Calu3 (cell line): ENCODE measurements at regions not wholly inside any gene's neighbourhood (a gene's known extent, or its start where the extent isn't known, plus 50 kb on each side); places are given as distances from the start of the nearest gene placed in this dataset.

ENCODE experiments used
- BruUV-seq: library from RNA; stranded (reverse); fragments of 400-500 nt; replicated peaks from 2 replicates; lab custom pipeline; 2021; lab: Mats Ljungman, UMichigan
- CTCF ChIA-PET: fragments of 300-600 bp; sonication (Branson Sonifier 250); formaldehyde crosslinking; loops from one replicate; lab custom pipeline; 2022; ENCODE audit warnings: antibody characterized with exemption; lab: Charles Lee
- DNase-seq: peaks from one replicate; pipeline ENCODE4 v3.0.0; 2022
- H3K27ac Mint-ChIP-seq: one replicate; pipeline ENCODE4 v1.8.0; 2022; ENCODE audit warnings: mixed read lengths; ENCODE audit not compliant: unreplicated experiment
- H3K27me3 Mint-ChIP-seq: one replicate; pipeline ENCODE4 v1.8.0; 2022; ENCODE audit warnings: mixed read lengths; ENCODE audit not compliant: unreplicated experiment
- H3K36me3 Mint-ChIP-seq: one replicate; pipeline ENCODE4 v1.8.0; 2022; ENCODE audit warnings: mild to moderate bottlenecking, moderate library complexity, mixed read lengths; ENCODE audit not compliant: insufficient read depth, unreplicated experiment
- H3K4me1 Mint-ChIP-seq: one replicate; pipeline ENCODE4 v1.8.0; 2022; ENCODE audit warnings: mild to moderate bottlenecking, low read depth, mixed read lengths; ENCODE audit not compliant: unreplicated experiment
- H3K4me3 Mint-ChIP-seq: one replicate; pipeline ENCODE4 v1.8.0; 2022; ENCODE audit warnings: mild to moderate bottlenecking, low read depth, moderate library complexity, mixed read lengths; ENCODE audit not compliant: unreplicated experiment
- H3K9me3 Mint-ChIP-seq: one replicate; pipeline ENCODE4 v1.8.0; 2022; ENCODE audit warnings: low read depth, mixed read lengths; ENCODE audit not compliant: unreplicated experiment
- CTCF ChIP-seq: fragments of 200-600 bp; IDR thresholded peaks from one replicate; pipeline ENCODE4 v1.8.0; 2022; ENCODE audit warnings: antibody characterized with exemption; ENCODE audit not compliant: unreplicated experiment
- intact Hi-C: fragments of 100-400 bp; cut with micrococcal nuclease; formaldehyde crosslinking; loops from one replicate; pipeline ENCODE4 v1.10.0; 2022; ENCODE audit not compliant: unreplicated experiment

GRCh38 chr7:49520951-49521350 lies 252.5 kb upstream of the VWC2 start:
- Mint-ChIP-seq H3K27me3 (no peaks in the 10 kb centered on the region), H3K4me1 (no peaks in the 10 kb centered on the region), H3K36me3 (no peaks in the 10 kb centered on the region), H3K9me3 (peaks cover 14% of the 10 kb centered on the region), H3K4me3 (no peak overlapping the region), H3K27ac (no peak overlapping the region)
- intact Hi-C loops = no loop called here
- TF ChIP-seq CTCF = no peak
- DNase-seq = no peak
- no TSS peak for BruUV-seq
- CTCF ChIA-PET = no interaction called here

- intact Hi-C loops = no loop called here
- Mint-ChIP-seq H3K9me3 (peaks cover 15% of the 10 kb centered on the region), H3K27ac (no peak overlapping the region), H3K27me3 (no peaks in the 10 kb centered on the region), H3K4me3 (no peak overlapping the region), H3K4me1 (no peaks in the 10 kb centered on the region), H3K36me3 (no peaks in the 10 kb centered on the region)
- CTCF ChIA-PET = no interaction called here
- BruUV-seq = no TSS peak
- no peak for TF ChIP-seq CTCF
- no peak for DNase-seq
Observed at GRCh38 chr7:49522111-49522510, 251.3 kb upstream of the VWC2 start.

DNA sequence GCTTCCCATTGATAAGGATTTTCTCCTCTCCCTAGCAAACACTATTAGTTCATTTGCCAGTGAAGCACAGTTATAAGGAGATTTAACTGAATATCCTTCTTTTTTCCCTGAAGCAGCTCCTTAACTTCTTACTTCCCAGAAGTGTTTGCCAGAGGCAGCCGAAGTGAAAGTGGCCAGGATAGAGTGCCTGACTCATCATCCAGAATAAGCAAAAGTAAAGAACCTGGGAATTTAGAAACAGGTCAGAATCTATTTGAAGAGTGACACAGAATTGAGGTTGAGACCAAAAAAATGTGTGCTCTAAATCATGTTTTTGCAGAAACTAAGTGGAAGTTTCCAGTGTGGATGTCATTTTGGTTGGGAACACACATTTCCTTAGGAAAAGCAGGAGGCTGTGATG lies 249.6 kb upstream of the VWC2 start:
- Mint-ChIP-seq H3K4me3 (no peak overlapping the region), H3K36me3 (no peaks in the 10 kb centered on the region), H3K4me1 (no peaks in the 10 kb centered on the region), H3K9me3 (peaks cover 15% of the 10 kb centered on the region), H3K27ac (no peak overlapping the region), H3K27me3 (no peaks in the 10 kb centered on the region)
- intact Hi-C loops = no loop called here
- no peak for DNase-seq
- no peak for TF ChIP-seq CTCF
- CTCF ChIA-PET = no interaction called here
- BruUV-seq = no TSS peak

DNA sequence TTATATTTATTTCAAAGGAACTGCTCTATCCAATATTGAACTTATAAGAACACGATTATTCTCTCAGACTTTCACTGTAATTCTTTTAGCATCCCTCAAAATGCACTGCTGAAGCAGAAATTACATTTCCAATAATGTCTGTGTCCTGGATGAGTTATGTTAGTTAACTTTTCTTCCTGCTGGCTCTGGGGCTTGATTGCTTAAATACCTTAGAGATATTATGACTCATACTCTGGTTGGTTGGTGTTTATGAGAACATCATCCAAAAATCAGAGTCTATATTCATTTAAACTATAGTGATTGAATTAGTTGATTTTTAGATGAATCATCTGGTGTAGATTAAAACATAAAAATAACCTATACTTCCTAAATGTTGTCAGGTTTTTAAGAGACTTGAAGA lies 246.3 kb upstream of the VWC2 start:
- no TSS peak for BruUV-seq
- no peaks in the 10 kb centered on the region for H3K4me1 Mint-ChIP-seq
- DNase-seq = no peak
- intact Hi-C loops = no loop called here
- TF ChIP-seq CTCF = no peak
- H3K27ac Mint-ChIP-seq = no peak overlapping the region
- no peak overlapping the region for H3K4me3 Mint-ChIP-seq
- peaks cover 21% of the 10 kb centered on the region for H3K9me3 Mint-ChIP-seq
- no peaks in the 10 kb centered on the region for H3K36me3 Mint-ChIP-seq
- CTCF ChIA-PET = no interaction called here
- H3K27me3 Mint-ChIP-seq = no peaks in the 10 kb centered on the region
